HepG2 (cell line): ENCODE measurements at regions not wholly inside any gene's neighbourhood (a gene's known extent, or its start where the extent isn't known, plus 50 kb on each side); places are given as distances from the start of the nearest gene placed in this dataset.
"Not testable (repeated sequence)": the region's sequence is repeated elsewhere in the genome, so short reads cannot be mapped to it uniquely, and the experiment has no call there.

Experiments used
- ATAC-seq: fragments of 200-7000 bp; cut with Tn5 transposase; 3 replicates; pipeline ENCODE4 v1.9.1; 2020; ENCODE audit warnings: mild to moderate bottlenecking, moderate library complexity
- BruUV-seq: library from RNA; stranded (reverse); fragments of 400-500 nt; replicated peaks from 2 replicates; lab custom pipeline; 2021; lab: Mats Ljungman, UMichigan
- CTCF ChIA-PET: fragments of 300-600 bp; formaldehyde crosslinking; extraction: SDS; loops from one replicate; lab custom pipeline; 2021; ENCODE audit warnings: low total read pairs, inconsistent platforms, low intra/inter-chr PET ratio; lab: Yijun Ruan, JAX
- POLR2A ChIA-PET: fragments of 350-600 bp; sonication (Branson Sonifier 250); formaldehyde crosslinking; loops from one replicate; lab custom pipeline; 2020; ENCODE audit warnings: antibody characterized with exemption, inconsistent platforms; lab: Yijun Ruan, JAX
- DNase-seq: peaks from one replicate; pipeline ENCODE4 v3.0.0-alpha.2; 2015; ENCODE audit warnings: low spot score
- FAIRE-seq: peaks from 3 replicates; lab custom pipeline; 2011; peaks lifted over from hg19 to GRCh38; lab: Jason Lieb, UNC
- H2AFZ ChIP-seq: one replicate; pipeline ENCODE4 v1.6.1; 2011; ENCODE audit warnings: low read length, inconsistent platforms
- H3K27ac ChIP-seq: fragments of 300-600 bp; 3 replicates; pipeline ENCODE4 v1.8.0; 2011; ENCODE audit warnings: mixed run types, mild to moderate bottlenecking, mixed read lengths, low read length, inconsistent platforms; ENCODE audit not compliant: insufficient read depth; ENCODE audit errors: extremely low read length
- H3K27me3 ChIP-seq, 2 experiments: fragments of 200-600 bp in 1 of 2; 2 replicates in 1 of 2; 3 replicates in 1 of 2; pipeline versions ENCODE4 v1.6.0 to v1.8.0; 2011; ENCODE audit warnings: low read length in 2 of 2, mild to moderate bottlenecking in 2 of 2, moderate library complexity in 2 of 2, inconsistent platforms in 1 of 2; ENCODE audit not compliant: insufficient read depth in 2 of 2, control insufficient read depth in 1 of 2
- H3K36me3 ChIP-seq, 2 experiments: fragments of 200-600 bp in 1 of 2; replicated peaks in 1 of 2; 2 replicates in 1 of 2; 3 replicates in 1 of 2; pipeline versions ENCODE4 v1.5.1 to v1.8.0; 2011; ENCODE audit warnings: low read length in 2 of 2, inconsistent platforms in 1 of 2; ENCODE audit not compliant: insufficient read depth in 2 of 2, control insufficient read depth in 1 of 2
- H3K4me1 ChIP-seq: 2 replicates; pipeline ENCODE4 v1.5.1; 2012; ENCODE audit warnings: low read length, inconsistent platforms; ENCODE audit not compliant: insufficient read depth
- H3K4me2 ChIP-seq: 2 replicates; pipeline ENCODE4 v1.6.0; 2011; ENCODE audit warnings: low read depth, low read length, inconsistent platforms
- H3K4me3 ChIP-seq, 3 experiments: fragments of 200-600 bp in 1 of 3; sonication (generic), shearing (Covaris generic) in 1 of 3; replicated peaks in 1 of 3; 2 replicates each; pipeline ENCODE4 v1.5.1; 2011 to 2016; ENCODE audit warnings: low read length in 3 of 3, inconsistent platforms in 2 of 3, low read depth in 2 of 3, mild to moderate bottlenecking in 2 of 3, control low read depth in 1 of 3, mixed read lengths in 1 of 3; ENCODE audit not compliant: insufficient read depth in 1 of 3
- H3K79me2 ChIP-seq: one replicate; pipeline ENCODE4 v1.6.1; 2011; ENCODE audit warnings: low read length, inconsistent platforms; ENCODE audit not compliant: insufficient read depth
- H3K9ac ChIP-seq: 2 replicates; pipeline ENCODE4 v1.6.0; 2011; ENCODE audit warnings: mild to moderate bottlenecking, low read depth, low read length, inconsistent platforms; ENCODE audit not compliant: insufficient read depth
- H3K9me3 ChIP-seq: 2 replicates; pipeline ENCODE4 v1.5.1; 2012; ENCODE audit warnings: mild to moderate bottlenecking, low read length
- H4K20me1 ChIP-seq: 2 replicates; pipeline ENCODE4 v1.6.0; 2011; ENCODE audit warnings: inconsistent platforms, mild to moderate bottlenecking, low read length, moderate library complexity; ENCODE audit not compliant: insufficient read depth
- STAG1 ChIP-seq: sonication (generic); formaldehyde crosslinking; IDR thresholded peaks from 2 replicates; pipeline ENCODE4 v1.4.0; 2020; ENCODE audit warnings: missing genetic modification reagents
- ZNF576 ChIP-seq: sonication (generic); formaldehyde crosslinking; IDR thresholded peaks from 2 replicates; pipeline ENCODE4 v1.4.0; 2020; ENCODE audit warnings: mild to moderate bottlenecking, missing genetic modification reagents
- WGBS: methylation state at CpG from one replicate; pipeline ENCODE4 v1.1.6; 2017; ENCODE audit warnings: low lambda C conversion rate; 5-methylcytosine and 5-hydroxymethylcytosine counted together
- in situ Hi-C: cut with HindIII; loops from 2 replicates; pipeline ENCODE4 v1.10.0; 2017; ENCODE audit warnings: low pct_unique_long_range_greater_than_20kb; ENCODE audit not compliant: extremely low pct_ligation_motif_present
- intact Hi-C: fragments of 100-400 bp; cut with micrococcal nuclease; formaldehyde crosslinking; loops from one replicate; pipeline ENCODE4 v1.10.0; 2022; ENCODE audit not compliant: unreplicated experiment
- TF ChIP-seq, protein P1 (sequence below): sonication (generic); formaldehyde crosslinking; IDR thresholded peaks from 2 replicates; pipeline ENCODE4 v1.5.0; 2020; ENCODE audit warnings: mild to moderate bottlenecking, missing genetic modification reagents, moderate library complexity

GRCh38 chr6:112541847-112542246 lies 194.7 kb downstream of the RFPL4B start:
- CTCF ChIA-PET: not testable (repeated sequence)
- intact Hi-C loops: loop anchor here (5.0 kb wide), 1 partner anchor 1365 kb away; no protein-coding TSS in a partner anchor

DNA sequence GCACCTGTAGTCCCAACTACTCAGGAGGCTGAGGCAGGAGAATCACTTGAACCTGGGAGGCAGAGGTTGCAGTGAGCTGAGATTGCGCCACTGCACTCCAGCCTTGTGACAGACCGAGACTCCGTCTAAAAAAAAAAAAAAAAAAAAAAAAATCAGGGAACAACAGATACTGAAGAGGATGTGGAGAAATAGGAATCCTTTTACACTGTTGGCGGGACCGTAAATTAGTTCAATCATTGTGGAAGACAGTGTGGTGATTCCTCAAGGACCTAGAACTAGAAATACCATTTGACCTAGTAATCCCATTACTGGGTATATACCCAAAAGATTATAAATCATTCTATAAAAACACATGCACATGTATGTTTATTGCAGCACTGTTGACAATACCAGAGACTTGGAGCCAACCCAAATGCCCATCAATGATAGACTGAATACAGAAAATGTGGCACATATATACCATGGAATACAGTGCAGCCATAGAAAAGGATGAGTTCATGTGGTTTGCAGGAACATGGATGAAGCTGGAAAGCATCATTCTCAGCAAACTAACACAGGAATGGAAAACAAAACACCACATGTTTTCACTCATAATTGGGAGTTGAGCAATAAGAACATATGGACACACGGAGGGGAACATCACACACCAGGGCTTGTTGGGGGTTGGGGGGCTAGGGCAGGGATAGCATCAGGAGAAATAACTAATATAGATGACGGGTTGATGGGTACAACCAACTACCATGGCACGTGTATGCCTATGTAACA lies 200.4 kb downstream of the RFPL4B start:
- H2AFZ ChIP-seq, H3K27ac ChIP-seq, H3K9me3 ChIP-seq, H3K4me2 ChIP-seq, DNase-seq, H3K4me3 ChIP-seq, POLR2A ChIA-PET, BruUV-seq, H3K79me2 ChIP-seq, H3K36me3 ChIP-seq, CTCF ChIA-PET, H4K20me1 ChIP-seq, H3K9ac ChIP-seq, in situ Hi-C loops, FAIRE-seq, ATAC-seq, H3K27me3 ChIP-seq, H3K4me1 ChIP-seq, intact Hi-C loops: not testable (repeated sequence)
- WGBS: 20% methylated on average over 8 of the region's 8 CpGs

More at GRCh38 chr6:112541847-112542246, 194.7 kb downstream of the RFPL4B start:
- in situ Hi-C loops: not testable (repeated sequence)
- TF ChIP-seq, protein P1, sequence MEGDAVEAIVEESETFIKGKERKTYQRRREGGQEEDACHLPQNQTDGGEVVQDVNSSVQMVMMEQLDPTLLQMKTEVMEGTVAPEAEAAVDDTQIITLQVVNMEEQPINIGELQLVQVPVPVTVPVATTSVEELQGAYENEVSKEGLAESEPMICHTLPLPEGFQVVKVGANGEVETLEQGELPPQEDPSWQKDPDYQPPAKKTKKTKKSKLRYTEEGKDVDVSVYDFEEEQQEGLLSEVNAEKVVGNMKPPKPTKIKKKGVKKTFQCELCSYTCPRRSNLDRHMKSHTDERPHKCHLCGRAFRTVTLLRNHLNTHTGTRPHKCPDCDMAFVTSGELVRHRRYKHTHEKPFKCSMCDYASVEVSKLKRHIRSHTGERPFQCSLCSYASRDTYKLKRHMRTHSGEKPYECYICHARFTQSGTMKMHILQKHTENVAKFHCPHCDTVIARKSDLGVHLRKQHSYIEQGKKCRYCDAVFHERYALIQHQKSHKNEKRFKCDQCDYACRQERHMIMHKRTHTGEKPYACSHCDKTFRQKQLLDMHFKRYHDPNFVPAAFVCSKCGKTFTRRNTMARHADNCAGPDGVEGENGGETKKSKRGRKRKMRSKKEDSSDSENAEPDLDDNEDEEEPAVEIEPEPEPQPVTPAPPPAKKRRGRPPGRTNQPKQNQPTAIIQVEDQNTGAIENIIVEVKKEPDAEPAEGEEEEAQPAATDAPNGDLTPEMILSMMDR (CRISPR knock-in tag): peak; percentile 37; the same call in 1 of the 2 replicates
- TF ChIP-seq ZNF576 (CRISPR knock-in tag): 0 out of 2 replicates have a peak, but pooled peaks have one; percentile 29
- peak; percentile 13; the same call in 1 of the 2 replicates for TF ChIP-seq STAG1 (CRISPR knock-in tag)
- TF ChIP-seq, all 625 proteins: peak for 3; not testable (repeated sequence) for 622
- DNase-seq, H4K20me1 ChIP-seq, H3K4me1 ChIP-seq, ATAC-seq, H3K27me3 ChIP-seq, H3K9ac ChIP-seq, POLR2A ChIA-PET, H3K4me3 ChIP-seq, H3K4me2 ChIP-seq, H2AFZ ChIP-seq, H3K27ac ChIP-seq, BruUV-seq, H3K79me2 ChIP-seq, H3K9me3 ChIP-seq, H3K36me3 ChIP-seq, FAIRE-seq: not testable (repeated sequence)
- WGBS: 0% methylated on average over 2 of the region's 3 CpGs
